ENCODE measurements at regions not wholly inside any gene's neighbourhood (a gene's known extent, or its start where the extent isn't known, plus 50 kb on each side); places are given as distances from the start of the nearest gene placed in this dataset.

- no peak for DNase-seq (ENCODE audit: low read depth in 2 of 2)
These were observed 353.9 kb downstream of the DUSP6 start for GRCh38 chr12:88998421-88998820.

GRCh38 chr12:88996200-88996788, 356.0 kb downstream of the DUSP6 start:
- no peak for DNase-seq (ENCODE audit: low read depth in 2 of 2)

DNA sequence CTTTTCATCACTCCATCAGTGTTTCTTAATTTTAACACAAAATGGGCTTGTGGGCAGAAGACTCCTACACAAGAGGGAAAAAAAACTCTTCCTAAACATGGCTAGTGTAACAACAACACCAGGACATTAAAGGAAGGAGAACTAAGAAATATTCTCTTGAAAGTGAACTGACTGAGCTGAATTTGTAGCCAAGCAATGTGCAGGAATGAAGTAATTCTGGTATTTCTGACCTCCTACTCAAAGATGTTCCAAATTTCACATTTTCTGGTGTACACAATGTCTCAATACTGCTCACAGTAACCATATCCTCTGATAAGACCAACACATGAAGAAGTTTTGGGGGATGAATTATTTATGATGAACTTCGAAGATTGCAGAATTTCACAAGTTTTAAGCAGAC, 357.3 kb downstream of the DUSP6 start:
- no peak for DNase-seq (ENCODE audit: low read depth in 2 of 2)

DNA sequence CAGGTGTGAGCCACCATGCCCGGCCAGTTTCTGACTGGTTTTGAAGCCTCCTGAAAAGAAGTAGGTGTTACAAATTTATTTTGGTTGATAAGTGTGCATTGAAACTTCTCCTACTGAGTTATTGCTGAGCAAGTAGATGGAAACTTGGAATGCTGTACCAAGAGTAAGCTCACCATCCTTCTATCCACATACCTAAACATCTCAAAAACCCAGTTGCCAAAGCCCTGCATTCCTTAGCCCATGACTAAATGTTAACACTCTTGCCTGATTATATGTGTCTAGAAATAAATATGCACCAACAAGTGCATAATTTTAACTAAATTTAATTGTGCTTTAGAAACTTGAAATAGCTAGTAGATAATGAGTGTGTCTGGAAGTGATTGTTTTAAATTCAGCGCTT, 357.8 kb downstream of the DUSP6 start:
- no peak for DNase-seq (ENCODE audit: low read depth in 2 of 2)

- DNase-seq (ENCODE audit: low read depth in 2 of 2), result no peak
These were observed 358.6 kb downstream of the DUSP6 start for GRCh38 chr12:88993651-88994050.

GRCh38 chr12:88986056-88986455, 366.2 kb downstream of the DUSP6 start:
- no peak for DNase-seq (ENCODE audit: low read depth in 2 of 2)

- no peak for DNase-seq (ENCODE audit: low read depth in 2 of 2)
These were observed 366.7 kb downstream of the DUSP6 start for GRCh38 chr12:88985631-88986030.

DNA sequence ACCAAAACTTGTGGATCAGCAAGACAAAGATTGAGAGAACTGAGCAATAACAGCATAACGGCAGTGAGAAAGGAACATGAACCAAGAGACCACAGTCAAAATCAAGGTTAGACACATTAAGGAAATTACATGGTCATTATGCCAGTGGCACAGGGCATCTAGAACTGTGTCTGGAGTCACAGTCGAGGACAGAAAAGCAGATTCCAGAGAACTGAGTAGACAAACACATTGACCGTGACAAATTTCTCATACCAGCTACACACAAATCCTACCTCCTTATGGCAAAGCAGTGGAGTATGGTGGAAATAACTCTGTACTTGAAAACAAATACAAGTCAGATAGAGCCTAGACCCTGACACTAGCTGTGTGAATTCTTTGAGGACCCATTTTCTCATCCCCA, 367.3 kb downstream of the DUSP6 start:
- no peak for DNase-seq (ENCODE audit: low read depth in 2 of 2)

DNA sequence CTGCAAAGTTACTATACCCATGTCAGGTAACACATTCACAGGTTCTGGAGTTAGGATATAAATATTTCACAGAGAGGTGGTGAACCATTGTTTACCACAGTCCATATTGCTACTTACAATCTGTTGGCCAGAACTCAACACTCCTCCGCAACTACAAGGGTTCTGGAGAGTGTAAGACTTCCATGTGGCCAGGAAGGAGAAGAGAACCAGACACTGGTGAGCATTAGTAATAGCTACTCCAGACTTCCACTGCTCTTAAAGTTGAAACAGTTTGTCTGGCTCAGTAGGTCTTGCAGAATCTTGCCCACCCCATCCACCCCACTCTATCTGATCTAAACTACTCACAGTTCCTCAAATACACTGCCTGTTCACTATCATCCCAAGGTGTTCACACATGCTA, 369.6 kb downstream of the DUSP6 start:
- DNase-seq (ENCODE audit: low read depth in 2 of 2), result no peak

- no peak for DNase-seq (ENCODE audit: low read depth in 2 of 2)
These were observed 375.2 kb downstream of the DUSP6 start for GRCh38 chr12:88977115-88977514.

DNA sequence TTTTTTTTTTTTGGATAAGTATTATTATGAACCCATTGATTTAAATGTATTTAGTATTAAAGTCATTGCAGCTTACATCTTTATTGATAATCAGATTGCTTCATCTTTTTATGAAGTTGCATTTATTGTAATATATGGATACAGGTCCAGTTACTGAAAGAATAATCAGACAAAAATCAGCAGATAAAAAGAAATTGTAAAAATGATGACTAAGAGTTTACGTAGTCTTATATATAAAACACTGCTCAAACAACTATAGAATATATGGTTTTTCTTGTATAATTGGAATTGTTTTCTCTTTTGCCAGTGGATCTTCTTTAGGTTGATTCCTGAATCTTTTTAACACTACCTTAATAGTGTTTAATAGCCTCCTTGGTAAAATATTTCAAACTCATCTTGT, 378.3 kb downstream of the DUSP6 start:
- DNase-seq (ENCODE audit: low read depth in 2 of 2), result no peak

DNA sequence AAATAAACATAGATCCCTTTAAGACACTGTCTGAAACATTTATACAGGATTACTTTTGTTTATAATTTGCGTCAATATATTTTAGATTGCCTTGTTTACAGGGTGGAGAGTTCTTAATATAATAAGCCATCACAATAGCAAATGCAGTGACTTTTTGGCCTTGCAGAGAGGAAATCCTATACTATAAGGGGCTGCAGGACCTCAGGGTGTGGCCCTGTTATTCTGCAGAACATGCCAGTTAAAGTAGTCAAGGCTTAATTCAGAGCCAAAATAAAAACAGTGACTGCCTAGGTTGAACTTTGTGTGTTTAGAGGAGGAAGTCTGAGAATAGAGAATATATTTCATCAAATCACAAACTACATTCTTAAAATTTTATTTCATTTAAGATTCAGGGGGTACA, 381.6 kb downstream of the DUSP6 start:
- no peak for DNase-seq (ENCODE audit: low read depth in 2 of 2)

DNA sequence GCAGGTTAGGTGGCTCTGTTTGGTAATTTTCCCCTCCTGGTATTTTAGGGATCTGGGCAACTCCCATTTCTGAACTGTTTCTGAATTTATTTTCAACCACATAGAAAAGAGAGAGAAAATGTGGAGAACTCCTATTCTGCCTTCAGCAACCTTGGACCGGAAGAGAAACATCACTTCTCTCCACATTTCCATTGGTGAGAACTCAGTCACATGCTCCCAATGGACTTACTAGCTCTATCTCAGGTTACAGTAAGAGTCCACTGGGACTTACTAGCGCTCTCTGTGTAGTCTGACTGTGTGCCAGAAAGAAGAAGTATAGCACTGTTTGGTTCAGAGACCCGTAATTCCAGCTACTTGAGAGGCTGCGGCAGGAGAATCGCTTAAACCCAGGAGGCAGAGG, 383.2 kb downstream of the DUSP6 start:
- no peak for DNase-seq (ENCODE audit: low read depth in 2 of 2)

- DNase-seq (ENCODE audit: low read depth in 2 of 2), result no peak
These were observed 380.1 kb upstream of the KITLG start for GRCh38 chr12:88960213-88960878.

DNA sequence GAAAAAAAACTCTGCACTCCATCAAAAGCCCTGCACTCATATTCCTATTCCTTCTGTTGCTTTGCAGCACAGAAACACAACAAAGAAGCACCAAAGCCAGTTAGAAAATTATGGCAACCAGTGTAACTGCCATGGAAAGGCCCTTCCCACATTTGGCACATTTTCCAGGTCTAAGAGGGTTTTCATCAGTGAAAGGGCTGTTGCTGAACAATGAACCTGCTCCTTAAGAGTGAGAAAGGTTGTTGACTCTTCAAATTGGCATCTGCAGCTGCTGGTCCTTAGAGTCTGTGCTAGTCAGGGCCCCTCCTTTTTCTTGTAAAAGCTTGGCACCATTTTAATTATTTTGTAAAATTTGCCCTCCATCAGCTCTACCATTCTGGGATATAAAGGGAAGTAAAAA, 378.7 kb upstream of the KITLG start:
- DNase-seq (ENCODE audit: low read depth in 2 of 2), result no peak

- no peak for DNase-seq (ENCODE audit: low read depth in 2 of 2)
These were observed 377.9 kb upstream of the KITLG start for GRCh38 chr12:88958153-88958552.

DNA sequence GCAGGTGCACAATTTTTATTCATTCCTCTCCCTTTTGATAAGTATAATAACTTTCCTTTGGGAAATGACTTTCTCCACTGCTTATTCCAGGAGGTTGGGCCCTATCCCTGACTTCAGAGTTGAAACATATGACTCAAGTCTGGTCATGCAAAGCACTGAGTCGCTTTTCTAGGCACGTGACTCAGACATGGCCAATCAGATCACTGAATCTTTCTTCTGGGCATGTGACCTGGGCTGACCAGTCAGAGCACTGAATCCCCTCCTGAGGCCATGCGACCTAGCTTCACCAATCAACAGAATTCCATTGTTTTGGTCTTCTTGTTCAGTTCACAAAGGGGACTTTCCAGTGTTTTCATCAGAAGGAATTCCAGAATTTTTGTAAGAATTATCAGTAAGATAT, 377.1 kb upstream of the KITLG start:
- no peak for DNase-seq (ENCODE audit: low read depth in 2 of 2)

DNA sequence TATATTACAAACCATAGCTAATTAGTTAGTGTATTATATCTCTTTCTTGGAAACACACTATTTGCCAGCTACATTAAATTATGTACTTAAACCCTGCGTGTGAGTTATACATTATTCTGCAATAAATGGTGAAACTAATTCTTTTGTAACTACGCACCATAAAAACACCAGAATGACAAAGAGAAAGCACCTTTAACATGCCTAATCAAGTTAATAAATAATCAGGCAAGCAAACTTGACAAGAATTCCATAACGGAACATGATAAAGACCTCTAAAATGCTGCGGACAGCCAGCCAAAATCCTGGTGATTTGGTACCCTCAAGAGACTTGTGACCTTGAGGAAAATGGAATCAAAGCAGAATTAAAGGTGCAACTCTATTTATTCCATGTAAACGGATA, 375.3 kb upstream of the KITLG start:
- DNase-seq (ENCODE audit: low read depth in 2 of 2), result no peak

GRCh38 chr12:88953029-88953586, 372.8 kb upstream of the KITLG start:
- DNase-seq (ENCODE audit: low read depth in 2 of 2), result no peak

GRCh38 chr12:88952562-88952942, 372.3 kb upstream of the KITLG start:
- DNase-seq (ENCODE audit: low read depth in 2 of 2), result no peak

GRCh38 chr12:88951860-88952561, 371.7 kb upstream of the KITLG start:
- DNase-seq (ENCODE audit: low read depth in 2 of 2), result no peak

DNA sequence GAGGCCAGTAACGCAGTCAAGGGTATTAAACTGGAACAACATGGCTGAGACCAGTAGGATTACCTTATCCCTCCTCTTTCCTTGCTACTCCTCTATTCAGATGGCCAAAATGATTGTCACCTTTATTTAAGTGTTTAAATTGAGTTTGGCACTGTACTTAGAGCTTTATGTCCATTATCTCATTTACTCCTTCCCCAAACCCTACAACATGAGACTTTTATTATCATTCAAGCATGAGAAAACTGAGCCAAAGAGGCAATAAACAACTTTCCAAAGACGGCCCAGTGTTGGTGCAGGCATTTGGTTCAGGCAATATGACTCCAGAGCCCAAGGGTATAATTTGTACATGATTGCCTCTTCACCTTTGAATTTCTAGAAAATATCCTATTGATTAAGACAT, 370.9 kb upstream of the KITLG start:
- DNase-seq (ENCODE audit: low read depth in 2 of 2), result no peak

DNA sequence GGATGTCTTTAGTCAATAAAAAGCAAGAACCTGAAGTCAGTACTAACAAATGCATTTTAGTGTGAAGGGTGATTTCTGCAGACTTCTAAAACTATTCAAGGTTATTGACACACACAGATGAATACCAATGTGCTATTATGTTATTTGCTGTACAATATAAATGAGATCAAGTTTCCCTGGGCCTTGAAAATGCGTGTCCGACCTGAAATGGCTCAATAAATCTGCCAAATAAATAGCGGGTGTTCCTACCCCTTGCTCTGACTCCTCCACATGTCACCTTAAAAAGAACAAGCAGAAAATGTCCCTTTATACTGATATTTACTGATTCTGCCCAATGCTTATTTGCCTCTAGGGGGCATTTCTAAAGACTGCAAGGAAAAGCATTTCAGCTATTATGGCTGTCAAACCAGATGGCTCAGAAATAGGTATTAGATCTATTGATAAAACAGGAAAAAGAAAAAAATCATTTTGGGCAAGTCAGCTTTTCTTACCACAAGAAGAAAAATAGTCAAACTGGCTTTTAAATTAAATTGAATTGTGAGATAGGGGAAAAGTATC, 367.3 kb upstream of the KITLG start:
- no peak for DNase-seq (ENCODE audit: low read depth in 2 of 2)
